CD4-positive, alpha-beta T cell treated with Interleukin-21 for 1 hour (primary cell): ENCODE measurements at regions not wholly inside any gene's neighbourhood (a gene's known extent, or its start where the extent isn't known, plus 50 kb on each side); places are given as distances from the start of the nearest gene placed in this dataset.
A peak's percentile ranks its signal among the peaks of the same experiment; 100 is the strongest.

ENCODE experiments used
- DNase-seq: peaks from one replicate; pipeline ENCODE4 v3.0.0-alpha.2; 2020

DNA sequence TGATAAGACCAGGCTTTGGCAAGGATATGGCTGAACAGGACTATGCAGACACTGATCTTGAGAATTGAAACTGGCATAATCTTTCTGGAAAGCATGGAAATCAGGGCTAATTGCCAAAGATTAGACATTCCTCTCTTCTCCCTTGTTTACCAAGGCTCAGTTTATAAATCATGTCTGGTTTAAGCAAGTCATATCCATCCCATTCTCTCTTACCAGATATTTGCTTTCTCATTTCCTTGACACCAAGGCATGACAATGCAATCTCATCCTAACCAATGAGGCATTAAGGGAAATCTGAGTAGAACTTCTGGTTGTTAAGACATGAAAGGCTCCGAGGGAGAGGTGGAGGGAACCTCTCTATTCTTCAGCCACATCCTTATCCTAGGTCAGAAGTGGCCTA lies 110.3 kb upstream of the CEP85L start:
- no peak for DNase-seq

DNA sequence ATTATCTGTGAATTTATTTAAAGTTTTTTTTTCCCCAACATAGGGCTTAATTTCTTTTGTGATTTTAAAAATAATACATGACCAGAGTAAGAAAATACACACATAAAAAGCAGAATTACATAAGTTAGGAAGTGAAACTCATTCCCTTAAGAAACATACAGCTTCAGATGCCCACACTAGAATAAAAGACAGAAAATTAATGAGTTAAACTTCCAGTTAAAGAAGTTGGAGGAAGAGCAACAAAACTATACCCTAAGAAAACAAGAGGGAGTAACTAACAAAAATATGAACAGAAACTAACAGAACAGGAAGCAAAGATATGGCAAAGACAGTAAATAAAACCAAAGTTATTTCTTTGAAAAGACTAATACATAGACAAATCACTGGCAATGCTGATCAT lies 107.6 kb upstream of the CEP85L start:
- DNase-seq = no peak

DNA sequence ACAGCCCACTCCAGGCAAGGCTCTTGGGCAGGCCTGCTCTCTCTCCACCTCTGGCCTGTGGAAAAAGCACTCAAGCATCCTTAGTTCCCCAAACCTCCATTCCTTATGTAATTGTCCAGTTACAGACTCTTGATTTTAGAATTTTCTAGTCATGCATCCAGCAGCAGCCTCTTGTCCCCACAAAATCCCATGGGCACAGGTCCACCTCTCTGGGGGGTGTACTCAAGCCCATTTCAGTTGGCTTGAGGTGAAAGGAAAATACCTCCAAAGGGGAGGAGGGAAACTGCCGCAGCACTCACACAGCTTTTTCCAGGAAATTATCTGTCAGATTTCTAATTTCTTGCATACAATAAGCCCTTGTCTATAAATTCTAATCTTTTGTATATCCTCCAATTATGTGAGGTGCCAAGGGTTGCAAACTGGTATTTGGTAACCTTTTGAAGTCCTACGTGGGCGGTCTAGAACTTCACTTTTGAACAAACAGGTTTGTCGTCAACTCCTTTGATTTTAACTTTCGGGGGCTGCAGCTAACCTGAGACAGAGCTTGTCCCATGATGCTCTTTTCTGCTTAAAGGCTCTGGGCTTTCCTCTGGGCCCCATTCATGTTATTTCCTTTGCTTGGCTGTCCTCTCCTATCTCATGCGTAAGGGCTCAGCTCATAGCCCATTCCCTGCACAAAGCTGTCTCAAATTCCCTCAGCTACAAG lies 104.7 kb upstream of the CEP85L start:
- DNase-seq = no peak

DNA sequence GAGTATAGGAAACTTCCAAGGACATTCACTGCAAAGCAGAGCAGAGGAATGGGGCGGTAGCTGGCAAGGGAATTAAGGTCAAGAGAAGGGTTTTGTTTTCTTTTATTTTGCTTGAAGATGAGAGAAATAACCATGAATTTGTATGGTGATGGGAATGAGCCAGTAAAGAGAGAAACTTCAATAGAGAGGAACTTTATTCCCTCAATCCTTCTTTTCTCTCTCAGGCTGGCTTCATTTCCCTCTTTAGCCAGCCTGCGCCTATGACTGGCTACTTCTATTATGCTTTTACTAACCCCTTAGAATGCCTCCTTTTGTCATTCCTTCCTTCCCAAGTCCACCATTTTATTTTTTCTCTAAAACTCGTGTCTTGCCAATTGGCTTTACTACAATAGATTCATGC lies 101.4 kb upstream of the CEP85L start:
- no peak for DNase-seq

DNA sequence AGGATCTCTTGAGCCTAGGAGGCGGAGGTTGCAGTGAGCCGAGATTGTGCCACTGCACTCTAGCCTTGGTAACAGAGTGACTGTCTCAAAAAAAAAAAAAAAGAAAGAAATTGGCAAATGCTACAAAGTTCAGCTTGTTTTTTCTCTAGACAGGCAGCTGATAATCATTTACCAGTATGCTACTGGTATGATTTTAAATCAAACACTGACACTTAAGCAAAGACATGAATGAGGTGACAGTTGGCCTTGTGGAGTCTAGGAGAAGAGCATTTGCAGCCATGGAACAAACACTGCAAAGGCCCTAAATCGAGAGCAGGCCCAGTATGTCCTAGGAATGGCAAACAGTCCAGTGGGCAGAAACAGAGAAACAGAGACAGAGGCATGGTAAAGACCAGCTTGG lies 99.7 kb upstream of the CEP85L start:
- DNase-seq = no peak

DNA sequence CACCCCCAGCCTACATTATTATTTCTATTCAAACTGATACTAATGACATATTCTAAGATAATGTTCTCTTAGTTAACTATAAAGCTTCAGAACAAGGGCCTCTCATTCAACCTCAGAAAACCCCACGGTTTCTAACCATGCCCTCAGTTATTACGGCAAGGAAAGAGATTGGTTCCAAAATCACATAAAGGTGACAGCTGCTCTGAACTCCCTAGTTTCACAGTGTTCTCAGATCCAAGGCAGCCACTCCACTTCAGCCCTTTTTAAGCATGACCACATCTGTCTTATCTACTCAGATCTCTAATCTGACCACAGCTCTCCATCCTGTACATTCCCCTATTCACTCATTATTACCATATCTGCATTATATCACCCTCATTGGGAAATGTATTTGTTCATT lies 98.8 kb upstream of the CEP85L start:
- DNase-seq = no peak

DNA sequence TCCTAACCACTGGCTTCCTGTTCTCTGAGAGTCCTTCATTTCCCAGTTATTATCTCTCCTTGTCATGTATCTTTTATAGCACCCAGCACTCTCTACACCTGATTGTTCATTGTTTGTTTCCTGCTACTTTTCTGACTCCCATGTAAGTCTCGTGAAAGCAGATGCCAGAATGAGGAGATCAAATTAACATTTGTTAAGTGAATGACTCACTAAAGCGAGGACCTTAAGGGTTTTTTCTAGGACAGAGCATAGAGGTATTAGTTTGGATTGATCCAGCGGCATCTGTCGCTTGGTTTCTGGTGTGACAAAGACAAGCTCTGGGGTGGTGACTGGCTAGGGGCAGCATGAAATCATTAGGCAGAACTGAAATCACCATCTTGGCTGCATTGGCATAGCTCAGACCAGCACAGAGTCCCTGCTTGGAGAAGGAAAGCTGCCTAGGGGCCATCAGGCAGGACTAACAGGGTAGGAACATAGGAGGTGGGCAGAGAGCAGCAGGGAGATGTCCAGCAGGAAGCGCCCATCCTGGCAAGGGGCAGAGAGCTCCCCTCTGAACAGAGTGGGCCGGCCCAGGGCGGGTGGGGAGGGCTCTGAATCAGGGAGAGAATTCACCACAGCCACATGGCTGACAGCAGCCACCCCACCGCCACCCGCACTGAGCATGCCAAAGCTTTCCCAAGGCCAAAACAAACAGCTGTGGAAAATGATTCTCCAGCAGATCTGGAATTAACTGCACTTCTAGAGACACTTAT lies 97.1 kb upstream of the CEP85L start:
- no peak for DNase-seq

DNA sequence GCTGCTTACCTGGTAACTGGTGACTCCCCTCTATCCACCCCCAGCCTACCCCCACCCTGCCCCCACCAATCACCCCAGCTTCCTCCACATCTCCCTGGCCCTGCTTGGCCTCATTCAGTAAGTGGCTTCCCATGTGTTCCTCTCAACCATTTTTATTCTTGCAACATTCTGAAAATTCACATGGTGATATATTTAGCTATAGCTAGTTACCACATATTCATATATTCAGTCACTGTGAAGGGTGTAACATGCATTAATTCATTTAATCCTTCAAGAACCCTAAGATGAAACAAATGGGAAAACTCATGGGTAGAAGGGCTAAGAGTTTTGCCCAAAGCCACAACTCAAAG lies 95.4 kb upstream of the CEP85L start:
- no peak for DNase-seq

DNA sequence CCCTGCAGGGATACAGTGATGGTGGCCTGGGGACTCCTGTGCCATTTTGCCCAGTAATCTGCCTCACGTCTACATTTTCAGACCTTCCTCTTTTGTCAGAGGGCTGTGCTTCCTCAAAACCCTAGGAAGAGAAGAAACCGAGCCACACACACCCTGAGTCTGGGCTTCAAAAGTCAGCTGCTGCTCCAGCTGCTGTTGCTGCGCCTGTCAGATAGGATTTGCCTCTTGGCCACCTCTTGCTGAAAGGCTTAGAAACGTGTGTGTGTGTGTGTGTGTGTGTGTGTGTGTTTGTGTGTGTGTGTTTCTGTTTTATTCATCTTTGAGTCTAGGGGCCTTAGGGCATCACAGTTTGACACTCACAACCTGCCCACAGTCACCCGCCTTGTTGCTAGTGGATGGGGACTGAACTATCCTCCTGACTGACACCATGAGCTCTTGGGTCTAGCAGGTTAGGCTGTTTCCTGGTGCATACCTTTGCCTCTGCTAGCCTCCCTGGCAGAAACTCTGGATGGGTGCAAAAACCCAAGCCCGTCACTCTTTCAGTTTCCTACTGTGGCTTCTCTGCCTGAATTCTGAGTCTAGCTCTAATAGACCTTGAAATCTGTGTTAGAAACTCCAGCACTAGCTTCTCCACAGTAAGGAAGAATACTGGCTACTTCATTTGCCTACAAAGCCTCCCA lies 94.9 kb upstream of the CEP85L start:
- DNase-seq = no peak

DNA sequence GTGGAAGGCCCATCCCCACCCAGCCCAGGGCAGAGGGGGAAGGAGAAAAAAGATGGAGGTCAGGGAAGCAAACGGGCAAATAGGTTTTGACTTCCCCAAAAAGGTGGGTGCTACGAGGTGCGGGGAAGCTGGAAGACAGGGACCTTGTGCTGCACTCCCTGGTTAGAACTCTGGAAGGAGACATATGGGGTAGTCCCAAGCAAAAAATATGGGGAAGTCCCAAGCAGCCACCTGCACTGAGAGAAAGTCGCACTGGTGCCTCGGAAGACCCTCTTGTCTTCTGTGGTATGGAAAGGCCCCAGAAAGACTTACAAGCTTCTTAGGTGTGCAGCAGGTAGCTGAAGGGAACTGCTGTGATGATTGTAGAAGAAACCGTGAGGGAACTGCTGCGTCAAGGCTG lies 93.8 kb upstream of the CEP85L start:
- DNase-seq = no peak

DNA sequence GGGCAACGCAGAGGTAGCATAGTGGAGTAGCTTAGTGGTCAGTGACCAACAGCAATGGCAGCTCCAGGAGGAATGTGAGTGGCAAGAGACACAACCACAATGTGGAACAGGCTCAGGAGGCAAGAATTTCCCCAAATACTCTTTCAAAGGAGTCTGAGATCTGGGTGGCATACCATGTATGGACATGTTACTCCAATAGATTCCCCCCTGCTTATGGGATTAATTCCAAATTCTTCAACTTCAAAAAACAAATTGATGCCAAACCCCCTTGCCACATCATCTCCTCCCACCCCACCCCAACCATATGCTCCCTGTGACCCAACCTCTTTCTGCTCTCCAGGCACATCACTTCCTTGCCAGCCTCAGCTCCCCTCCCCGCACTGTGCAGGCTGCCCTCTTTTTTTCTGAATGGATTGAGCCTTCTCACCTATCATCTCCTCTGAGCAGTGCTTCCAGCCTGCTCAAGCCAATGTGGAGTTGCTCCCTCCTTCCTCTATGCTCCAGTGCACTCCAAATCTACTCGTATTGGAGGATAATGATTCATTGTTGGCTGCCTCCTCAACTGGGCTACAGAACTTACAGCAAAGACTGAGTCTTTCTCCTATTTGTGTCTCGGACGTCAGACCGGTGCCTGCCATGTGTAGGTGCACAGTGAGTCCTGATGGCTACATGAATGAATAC lies 93.0 kb upstream of the CEP85L start:
- no peak for DNase-seq

DNA sequence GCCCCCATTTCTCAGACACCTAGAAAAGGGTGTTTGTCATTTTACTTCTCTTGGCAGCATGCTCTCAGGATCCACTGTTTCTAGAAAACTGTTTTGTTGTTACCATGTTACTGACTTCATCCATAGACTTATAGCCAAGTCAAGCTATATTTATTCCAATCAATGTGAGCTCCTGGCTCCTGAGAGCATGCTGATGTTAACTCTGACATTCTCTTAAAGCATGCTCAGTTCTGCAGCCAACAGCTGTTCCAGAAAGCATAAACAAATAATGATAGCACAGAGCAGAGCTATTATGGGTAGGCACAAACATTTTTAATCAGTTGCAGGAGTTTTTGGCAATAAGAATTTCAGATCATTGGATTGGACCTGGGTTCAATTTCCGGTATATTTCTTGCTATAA lies 92.4 kb upstream of the CEP85L start:
- no peak for DNase-seq

DNA sequence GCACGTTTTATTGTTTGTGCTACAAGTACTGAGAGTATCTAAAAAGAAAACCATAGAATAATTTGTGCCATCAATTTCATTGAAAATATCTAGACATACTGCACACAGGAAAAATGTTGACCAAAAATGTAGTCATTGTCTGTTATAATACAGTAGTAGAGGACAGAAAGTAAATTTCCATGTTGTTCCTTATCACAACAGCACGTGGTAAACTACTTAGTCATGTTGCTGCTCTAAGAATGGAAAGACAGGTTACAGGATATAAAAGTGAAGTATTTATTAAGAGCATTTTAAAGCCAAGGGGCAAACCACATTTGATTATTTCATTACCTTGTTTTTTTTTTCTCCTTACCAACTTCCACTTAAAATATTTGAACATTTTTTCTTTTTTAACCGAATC lies 89.0 kb upstream of the CEP85L start:
- no peak for DNase-seq

DNA sequence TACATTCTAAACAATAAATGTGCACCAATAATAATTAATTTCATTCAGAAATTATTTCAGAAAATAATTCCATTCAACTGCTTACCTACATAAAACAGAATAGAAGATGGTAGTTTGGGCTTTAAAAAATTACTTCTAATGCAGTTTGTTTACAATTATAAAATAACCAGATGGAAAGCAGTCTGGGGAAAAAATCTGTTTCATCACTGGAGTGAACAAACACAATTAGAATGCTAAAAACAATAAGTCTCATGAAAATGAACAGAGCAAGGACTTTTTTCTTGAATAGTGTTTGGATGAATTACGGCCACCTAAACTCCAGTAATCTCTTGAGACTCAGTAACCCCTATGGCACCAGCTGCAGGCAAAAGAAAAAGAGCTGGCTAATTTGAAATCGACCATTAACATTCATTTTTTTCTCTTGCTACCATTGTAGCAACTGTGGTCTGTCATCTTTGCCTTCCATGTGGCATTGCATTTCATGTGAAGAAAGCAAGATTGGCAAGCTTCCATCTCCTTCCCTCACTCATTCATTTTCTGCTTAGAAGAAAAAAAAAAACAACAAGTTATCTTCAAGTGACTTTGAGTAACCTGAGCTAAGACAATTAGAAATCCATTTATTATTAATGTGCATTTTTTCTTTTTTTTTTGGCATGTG lies 88.4 kb upstream of the CEP85L start:
- no peak for DNase-seq

DNA sequence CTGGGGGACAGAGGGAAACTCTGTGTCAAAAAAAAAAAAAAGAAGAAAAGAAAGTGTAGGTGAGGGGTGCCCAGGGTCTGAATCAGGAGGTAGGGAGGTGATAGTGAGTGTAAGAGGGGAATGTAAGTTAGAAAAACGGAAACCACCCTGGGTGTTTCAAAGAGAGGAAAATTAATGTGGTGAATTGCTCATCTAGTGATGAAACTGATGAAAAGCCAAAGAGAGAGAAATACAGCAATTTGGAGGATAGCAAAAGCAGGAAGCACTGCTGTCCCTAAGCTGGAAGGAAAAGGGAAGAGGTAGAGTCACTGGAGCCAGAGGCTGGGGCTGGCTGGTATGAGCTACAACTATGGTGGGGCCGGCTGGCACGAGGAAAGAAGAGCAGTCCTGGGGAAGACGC lies 85.0 kb upstream of the CEP85L start:
- no peak for DNase-seq

DNA sequence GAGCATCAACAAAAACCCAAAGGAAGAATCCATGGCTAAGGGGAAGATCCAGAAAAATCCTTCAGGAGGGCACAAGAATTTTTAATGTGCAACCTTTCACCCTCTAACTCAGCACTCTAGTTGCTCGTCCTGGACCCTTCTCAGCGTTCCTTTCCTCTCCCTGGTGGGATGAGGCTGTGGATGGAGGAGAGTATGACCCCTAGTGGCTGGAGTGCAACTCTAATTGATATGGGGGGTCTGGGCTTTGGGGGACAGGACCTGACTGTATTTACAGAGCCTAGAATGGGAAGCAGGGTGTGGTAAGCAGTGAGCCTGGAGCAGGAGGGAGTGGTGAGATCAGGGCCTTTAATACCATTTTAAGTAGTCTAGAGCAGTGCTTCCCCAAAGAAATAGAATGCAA lies 83.9 kb upstream of the CEP85L start:
- peak; percentile 38 for DNase-seq

DNA sequence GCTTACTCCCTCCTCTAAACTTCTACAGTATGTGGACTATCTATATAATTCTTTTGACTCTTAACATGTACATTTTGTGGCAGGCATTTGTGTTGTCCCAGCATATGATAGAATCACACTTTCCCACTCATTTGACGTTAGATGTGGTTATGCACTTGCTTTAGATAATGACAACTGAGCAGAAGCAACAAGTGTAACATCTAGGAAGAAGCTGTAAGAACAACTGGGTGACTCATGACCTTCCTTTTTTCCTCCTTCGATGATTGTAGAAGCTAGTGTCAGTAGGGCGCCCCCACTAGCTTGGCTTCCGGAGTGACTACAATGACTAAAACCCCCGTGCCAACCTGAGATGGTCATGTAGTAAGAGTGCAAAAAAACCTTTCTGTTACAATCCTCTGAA lies 74.6 kb upstream of the CEP85L start:
- DNase-seq = peak; percentile 62

DNA sequence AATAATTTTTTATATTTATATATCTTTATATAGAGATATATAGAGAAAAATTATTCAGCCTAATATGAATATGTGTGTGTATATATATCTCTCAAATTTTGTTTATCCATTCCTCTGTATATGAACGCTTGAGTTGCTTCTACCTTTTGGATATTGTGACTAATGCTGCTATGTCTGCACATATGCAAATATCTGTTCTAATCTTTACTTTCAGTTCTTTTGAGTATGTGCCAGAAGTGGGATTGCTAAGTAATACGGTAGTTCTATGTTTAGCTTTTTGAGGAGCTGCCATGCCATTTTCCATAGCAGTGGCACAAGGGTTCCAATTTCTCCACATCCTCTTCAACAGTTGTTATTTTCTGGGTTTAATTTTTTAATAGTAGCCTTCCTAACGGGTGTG lies 72.8 kb upstream of the CEP85L start:
- no peak for DNase-seq

DNA sequence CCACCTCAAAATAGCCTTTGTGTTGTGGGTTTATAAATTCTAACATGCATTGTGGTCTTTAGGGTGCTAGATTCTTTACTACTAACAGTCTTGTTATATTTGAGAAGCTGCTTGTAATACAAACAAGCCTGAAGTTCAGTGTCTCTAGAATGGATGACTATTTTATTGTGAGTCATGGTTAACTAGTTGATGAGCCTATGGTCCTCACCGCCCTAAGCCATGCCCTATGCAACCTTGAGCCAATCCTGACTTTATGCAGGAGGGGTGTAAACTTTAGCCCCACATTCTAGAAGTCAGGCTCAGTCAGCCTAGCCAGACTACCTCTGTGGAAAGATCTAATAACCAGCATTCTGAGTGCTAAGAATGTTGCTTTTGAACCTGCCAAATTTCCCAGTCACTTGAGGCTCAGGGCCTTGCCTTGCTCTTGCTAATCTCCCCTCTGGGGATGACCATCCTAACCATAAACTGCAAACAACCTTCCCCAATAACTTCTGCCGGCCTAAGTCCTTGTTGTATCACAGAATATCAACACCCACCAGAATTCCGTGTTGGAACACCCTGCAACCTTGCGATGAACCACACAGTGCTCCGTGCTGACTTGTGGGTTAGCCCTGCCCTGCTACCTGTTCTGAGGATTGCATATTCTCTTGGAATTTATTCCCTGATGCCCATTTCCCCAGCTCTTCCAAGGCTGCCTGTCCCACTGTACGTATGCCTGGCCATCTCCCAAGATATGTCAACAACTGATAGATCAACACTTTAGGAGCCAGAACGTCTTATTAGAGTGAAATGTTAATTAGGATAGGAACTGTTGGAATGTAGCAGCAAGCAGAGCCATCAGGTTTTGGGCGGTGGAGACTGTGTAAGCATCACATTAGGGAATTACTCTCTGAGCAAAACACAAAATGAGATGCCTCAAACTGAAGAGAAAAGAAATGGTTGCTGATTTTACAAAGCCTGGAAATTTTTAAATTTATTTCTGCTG lies 71.7 kb upstream of the CEP85L start:
- DNase-seq = no peak

DNA sequence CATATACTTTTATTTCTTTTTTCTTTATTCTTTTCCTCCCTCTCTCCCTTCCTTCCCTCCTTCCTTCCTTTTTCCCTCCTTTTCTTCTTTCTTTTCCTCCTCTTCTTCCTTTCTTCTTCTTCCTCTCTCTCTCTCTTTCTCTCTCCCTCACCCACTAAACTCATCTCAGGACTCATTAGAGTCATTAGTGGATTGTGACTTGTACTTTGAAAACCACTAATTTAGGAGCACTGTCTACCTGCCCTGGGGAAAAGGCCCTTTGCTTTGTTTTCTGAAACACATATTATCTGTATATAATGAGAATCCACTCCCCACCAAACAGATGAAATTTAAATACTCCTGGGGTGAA lies 68.7 kb upstream of the CEP85L start:
- DNase-seq = no peak

DNA sequence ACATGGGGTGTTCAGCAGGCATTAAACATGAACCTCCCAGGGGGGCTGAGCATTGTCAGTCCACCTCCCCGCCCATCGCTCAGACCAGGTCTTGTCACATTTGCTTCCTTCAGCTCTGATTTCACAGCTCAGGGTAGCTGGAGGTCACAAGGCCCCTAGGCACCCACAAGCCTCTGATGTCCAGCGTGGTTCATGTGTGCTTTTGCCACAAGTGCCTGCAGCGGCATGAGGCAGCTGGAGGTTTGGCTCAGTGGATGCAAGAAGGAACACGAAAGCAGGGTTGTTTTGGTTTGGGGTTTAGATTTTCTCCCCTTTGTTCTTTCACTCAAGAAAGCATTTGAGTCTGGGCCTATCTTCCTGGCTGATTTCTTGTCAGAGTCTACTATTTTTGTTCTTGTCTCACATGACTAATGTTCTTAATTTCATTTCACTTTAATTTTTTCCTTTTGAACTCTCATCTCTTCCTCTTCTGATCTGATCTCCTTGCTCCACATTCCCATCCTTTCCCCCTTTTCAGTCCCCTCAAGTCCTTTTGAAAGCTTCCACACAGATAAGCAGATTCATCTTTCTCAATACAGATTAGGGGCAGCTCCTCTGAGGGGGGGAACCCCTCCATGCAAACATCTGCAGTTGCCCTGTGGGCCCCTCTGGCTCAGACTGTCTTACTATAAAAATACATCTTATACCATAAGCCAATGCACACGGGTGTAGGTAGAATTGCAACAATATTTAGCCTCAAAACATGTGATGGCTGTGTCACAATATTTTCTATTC lies 68.1 kb upstream of the CEP85L start:
- peak; percentile 32 for DNase-seq
